ENCODE measurements at regions not wholly inside any gene's neighbourhood (a gene's known extent, or its start where the extent isn't known, plus 50 kb on each side); places are given as distances from the start of the nearest gene placed in this dataset.

- no peak for TF ChIP-seq CTCF (IDR thresholded peaks at IDR 0.05; ENCODE audit: extremely low read depth in 1 of 2, insufficient read depth in 1 of 2, low read depth in 1 of 2, low read length in 2 of 2)
- no peak for TF ChIP-seq POLR2A (IDR thresholded peaks at IDR 0.05; ENCODE audit: low read depth, low read length)
- TF ChIP-seq FOS (IDR thresholded peaks at IDR 0.05; ENCODE audit: borderline replicate concordance, insufficient read depth, low read length), result no peak
- no peak for TF ChIP-seq POLR2AphosphoS5 (IDR thresholded peaks at IDR 0.05; ENCODE audit: insufficient read depth, low read depth, low read length)
- TF ChIP-seq GATA2 (IDR thresholded peaks at IDR 0.05; ENCODE audit: insufficient read depth, insufficient read length, low read depth, low read length), result no peak
These were observed 1301.6 kb downstream of the UQCRFS1 start for GRCh38 chr19:27911122-27911898.

Data from endothelial cell of umbilical vein (primary cell).